H1 (cell line): ENCODE measurements at regions not wholly inside any gene's neighbourhood (a gene's known extent, or its start where the extent isn't known, plus 50 kb on each side); places are given as distances from the start of the nearest gene placed in this dataset.

Experiments used
- ASH2L ChIP-seq: fragments of 200-600, 300-600 bp; sonication (generic); IDR thresholded peaks from one replicate; pipeline ENCODE4 v1.7.1; 2017; ENCODE audit warnings: low read length
- GTF2F1 ChIP-seq: IDR thresholded peaks from 2 replicates; pipeline ENCODE4 v1.6.1; 2012; ENCODE audit warnings: low read depth, low read length, improper control_type of control experiment, borderline replicate concordance
- SIRT6 ChIP-seq: IDR thresholded peaks from one replicate; pipeline ENCODE4 v1.7.1; 2012; ENCODE audit warnings: low read length, inconsistent platforms
- SUZ12 ChIP-seq: fragments of 200-600 bp; sonication (generic); IDR thresholded peaks from 2 replicates; pipeline ENCODE4 v1.6.1; 2012; ENCODE audit warnings: mild to moderate bottlenecking, inconsistent platforms, low read length, moderate library complexity, mixed read lengths
- TF ChIP-seq, protein P1 (sequence below): IDR thresholded peaks from 2 replicates; pipeline ENCODE4 v1.6.1; 2012; ENCODE audit warnings: inconsistent platforms

DNA sequence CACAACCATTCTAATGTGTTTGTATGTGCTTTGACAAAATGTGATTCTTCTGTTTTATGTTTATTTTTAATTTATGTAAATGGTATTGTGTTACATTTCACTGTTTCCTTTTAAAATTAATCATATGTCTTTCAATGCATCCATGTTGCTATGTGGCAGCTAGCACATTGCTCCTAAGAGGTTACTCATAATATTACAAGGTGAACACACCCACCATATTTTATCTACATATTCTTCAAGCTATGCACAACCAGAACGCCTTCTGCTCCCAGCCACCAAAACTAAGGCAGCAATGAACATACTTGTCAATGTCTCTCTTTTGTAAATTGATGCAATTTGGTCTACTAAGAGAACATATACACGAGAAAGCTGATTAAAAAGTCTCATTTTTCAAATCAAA, 160.6 kb upstream of the OSR1 start (continued):
- no peak for TF ChIP-seq SIRT6
- no peak for TF ChIP-seq GTF2F1
- no peak for TF ChIP-seq ASH2L
- TF ChIP-seq, protein P1, sequence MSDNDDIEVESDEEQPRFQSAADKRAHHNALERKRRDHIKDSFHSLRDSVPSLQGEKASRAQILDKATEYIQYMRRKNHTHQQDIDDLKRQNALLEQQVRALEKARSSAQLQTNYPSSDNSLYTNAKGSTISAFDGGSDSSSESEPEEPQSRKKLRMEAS, result no peak
- no peak for TF ChIP-seq SUZ12
